GM13976 (cell line): ENCODE measurements at regions not wholly inside any gene's neighbourhood (a gene's known extent, or its start where the extent isn't known, plus 50 kb on each side); places are given as distances from the start of the nearest gene placed in this dataset.

ENCODE experiments used
- DNase-seq: peaks from one replicate; pipeline ENCODE4 v3.0.0; 2012; ENCODE audit warnings: low spot score
- in situ Hi-C: fragments of 300-500 bp; cut with MboI; formaldehyde crosslinking; loops from one replicate; pipeline ENCODE4 v1.12.0; 2022; ENCODE audit warnings: low sequenced_read_pairs, mixed read lengths, inconsistent platforms; ENCODE audit not compliant: unreplicated experiment
- TF ChIP-seq, protein P1 (sequence below): IDR thresholded peaks from 2 replicates; pipeline ENCODE4 v1.5.1; 2012; ENCODE audit warnings: borderline replicate concordance, mild to moderate bottlenecking; ENCODE audit not compliant: insufficient read depth; ENCODE audit errors: extremely low read depth, missing control alignments, control extremely low read depth

- DNase-seq: no peak
- in situ Hi-C loops: no loop called here
- TF ChIP-seq, protein P1, sequence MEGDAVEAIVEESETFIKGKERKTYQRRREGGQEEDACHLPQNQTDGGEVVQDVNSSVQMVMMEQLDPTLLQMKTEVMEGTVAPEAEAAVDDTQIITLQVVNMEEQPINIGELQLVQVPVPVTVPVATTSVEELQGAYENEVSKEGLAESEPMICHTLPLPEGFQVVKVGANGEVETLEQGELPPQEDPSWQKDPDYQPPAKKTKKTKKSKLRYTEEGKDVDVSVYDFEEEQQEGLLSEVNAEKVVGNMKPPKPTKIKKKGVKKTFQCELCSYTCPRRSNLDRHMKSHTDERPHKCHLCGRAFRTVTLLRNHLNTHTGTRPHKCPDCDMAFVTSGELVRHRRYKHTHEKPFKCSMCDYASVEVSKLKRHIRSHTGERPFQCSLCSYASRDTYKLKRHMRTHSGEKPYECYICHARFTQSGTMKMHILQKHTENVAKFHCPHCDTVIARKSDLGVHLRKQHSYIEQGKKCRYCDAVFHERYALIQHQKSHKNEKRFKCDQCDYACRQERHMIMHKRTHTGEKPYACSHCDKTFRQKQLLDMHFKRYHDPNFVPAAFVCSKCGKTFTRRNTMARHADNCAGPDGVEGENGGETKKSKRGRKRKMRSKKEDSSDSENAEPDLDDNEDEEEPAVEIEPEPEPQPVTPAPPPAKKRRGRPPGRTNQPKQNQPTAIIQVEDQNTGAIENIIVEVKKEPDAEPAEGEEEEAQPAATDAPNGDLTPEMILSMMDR: no peak
These were observed 50.8 kb upstream of the NOTCH1 start for GRCh38 chr9:136596630-136597031.

- DNase-seq: no peak
- in situ Hi-C loops: no loop called here
- TF ChIP-seq, protein P1: no peak
These were observed 50.4 kb upstream of the NOTCH1 start for GRCh38 chr9:136596217-136596616.

DNA sequence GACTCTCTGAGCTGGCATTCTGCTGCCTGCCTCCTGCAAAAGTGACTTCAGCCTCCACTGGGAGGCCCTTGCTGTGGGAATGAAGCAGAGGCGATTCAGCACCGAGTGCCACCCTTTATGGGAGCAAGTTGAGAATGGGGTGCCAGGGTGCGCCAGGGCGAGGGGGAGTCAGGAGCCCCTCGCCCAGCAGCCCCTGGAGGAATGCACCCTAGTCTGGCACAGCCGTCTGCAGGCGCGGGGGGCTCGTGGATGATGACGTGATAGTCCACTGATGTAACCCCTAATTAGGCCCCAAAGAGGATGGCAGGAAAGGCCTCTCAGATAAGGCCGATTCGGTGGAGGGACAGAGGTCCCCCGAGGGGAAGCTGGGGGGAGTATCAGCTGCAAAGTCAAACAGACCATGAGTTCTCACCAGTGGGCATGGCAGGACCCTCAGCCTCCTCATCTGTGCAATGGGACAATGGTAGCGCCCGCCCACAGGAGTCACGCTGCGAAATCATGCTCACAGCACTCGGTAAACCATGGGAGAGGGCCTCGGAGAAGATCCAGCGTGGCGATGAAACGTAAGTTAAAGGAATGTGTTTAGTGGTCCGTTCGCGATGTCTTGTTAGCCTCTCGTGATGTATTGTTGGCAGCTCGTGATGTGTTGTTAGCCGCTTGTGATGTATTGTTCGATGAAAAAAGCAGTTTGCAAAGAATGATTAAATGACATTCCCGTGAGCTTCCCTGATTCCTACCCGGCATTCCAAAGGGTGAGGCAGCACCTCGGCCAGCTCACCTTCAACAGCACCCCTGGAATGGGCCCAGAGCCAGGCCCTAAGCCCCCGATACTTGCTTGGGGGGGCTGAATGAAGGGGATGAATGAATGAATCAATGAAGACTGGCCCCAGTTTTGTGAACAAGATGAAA lies 49.7 kb upstream of the NOTCH1 start:
- no peak for DNase-seq
- TF ChIP-seq, protein P1: no peak
- in situ Hi-C loops: no loop called here
